NOMO-1 treated with DMSO at 0.1 percent for 48 hours (cell line): ENCODE measurements at regions not wholly inside any gene's neighbourhood (a gene's known extent, or its start where the extent isn't known, plus 50 kb on each side); places are given as distances from the start of the nearest gene placed in this dataset.

ENCODE experiments used
- DNase-seq: peaks from one replicate; lab custom pipeline; 2025; ENCODE audit not compliant: unreplicated experiment; lab: John Stamatoyannopoulos, UW

DNA sequence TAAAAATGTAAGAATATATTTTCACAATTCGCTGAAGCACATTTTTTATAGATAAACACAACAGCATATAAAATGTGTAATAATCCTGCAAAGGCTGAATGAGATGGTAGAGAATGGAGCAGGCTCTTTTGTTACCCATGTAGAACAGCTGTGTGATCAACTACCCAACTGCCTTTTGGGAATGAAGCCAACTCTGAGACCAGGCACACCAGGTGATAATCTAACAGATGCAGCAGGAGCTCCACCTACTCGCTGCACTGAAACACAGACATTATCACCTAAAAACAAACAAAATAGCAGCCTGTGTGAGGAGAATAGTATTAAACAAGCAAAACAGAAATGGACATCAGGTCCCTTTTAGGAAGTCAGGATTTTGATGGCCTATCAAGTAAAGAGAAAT is 183.3 kb downstream of the CCDC59 start:
- DNase-seq, result no peak

DNA sequence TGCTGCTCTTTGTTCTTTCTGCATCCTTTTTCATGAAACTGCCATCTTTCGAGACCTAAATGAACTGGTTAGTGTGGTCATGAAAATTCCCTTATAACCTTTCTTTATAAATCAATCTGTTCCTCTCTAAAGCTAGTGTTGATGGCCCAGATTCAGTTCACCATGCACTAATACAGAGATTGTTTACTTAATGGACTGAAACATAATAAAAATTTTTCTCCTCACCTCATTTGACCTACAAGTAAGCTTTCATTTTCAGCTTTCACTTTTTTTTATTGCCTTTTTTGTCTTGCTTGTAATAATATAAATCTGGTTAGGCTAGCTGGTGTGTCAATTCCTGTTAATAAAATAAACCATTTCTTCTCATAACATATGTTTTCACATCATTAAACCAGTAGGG is 183.8 kb downstream of the CCDC59 start:
- DNase-seq, result no peak

DNA sequence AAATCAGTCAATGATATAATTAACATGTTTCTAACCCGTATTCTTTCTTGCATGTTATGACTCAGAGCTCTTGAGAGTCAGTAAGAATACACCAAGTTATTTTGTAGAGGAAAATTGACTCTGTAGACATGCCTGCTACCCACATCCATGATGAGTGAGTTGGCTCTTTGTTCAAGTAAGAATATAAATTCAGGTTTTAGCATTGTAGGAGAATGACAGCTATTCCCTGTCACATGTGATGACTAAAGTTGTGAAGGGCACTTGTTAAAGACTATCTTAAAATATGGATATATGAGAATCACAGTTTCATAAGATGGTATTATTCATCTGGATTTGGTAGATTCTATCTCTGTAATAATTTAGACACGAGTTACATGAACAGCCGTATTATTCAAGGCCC is 209.1 kb downstream of the CCDC59 start:
- DNase-seq, result no peak

DNA sequence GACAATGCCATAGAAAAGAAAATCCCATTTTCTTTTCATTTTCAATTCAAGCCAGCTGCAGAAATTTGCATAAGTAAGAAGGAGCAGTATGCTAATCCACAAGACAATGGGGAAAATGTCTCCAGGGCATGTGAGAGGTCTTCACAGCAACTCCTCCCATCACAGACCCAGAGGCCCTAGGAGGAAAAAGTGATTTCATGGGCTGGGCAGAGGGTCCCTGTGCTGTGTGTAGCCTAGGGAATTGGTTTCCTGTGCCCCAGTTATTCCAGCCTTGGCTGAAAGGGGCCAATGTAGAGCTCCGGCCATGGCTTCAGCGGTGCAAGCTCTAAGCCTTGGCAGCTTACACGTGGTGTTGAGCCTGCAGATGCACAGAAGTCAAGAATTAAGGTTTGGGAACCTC is 211.4 kb downstream of the CCDC59 start:
- no peak for DNase-seq

DNA sequence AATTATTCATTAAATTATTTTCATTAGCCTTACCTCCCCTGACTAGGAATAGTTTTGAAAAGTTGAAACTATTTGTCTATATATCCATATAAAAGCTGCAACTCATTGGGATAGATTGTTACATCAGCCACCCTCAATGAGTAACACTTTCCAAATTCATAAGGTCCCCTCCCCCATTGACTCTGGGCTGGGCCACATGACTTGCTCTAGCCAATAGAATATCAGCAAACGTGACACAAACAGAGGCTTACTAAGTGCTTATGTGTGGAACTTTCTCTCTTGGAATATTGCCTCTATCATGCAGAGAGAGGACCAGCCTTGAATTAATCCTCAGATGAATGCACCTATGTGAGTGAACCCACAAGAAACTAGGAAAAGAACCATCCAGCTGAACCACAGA is 213.7 kb downstream of the CCDC59 start:
- DNase-seq, result no peak

DNA sequence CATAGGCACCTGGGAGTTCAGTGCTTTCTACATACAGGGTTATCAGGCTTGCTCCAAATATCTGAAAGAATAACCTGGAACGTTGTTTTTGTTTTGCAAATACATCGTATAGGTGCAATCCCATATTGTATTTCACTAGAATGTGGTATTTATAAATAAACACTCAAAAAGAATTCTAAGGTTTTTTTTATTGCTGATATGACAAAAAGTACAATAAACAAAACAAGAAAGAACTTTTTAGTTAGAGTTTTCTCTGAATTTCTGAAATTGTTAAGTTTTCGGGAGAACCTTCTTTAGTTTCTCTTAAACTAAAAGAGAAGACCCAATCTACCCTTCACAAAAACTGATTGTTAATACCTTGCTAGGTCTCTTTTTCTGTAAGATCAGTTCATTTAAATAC is 225.8 kb downstream of the CCDC59 start:
- no peak for DNase-seq

DNA sequence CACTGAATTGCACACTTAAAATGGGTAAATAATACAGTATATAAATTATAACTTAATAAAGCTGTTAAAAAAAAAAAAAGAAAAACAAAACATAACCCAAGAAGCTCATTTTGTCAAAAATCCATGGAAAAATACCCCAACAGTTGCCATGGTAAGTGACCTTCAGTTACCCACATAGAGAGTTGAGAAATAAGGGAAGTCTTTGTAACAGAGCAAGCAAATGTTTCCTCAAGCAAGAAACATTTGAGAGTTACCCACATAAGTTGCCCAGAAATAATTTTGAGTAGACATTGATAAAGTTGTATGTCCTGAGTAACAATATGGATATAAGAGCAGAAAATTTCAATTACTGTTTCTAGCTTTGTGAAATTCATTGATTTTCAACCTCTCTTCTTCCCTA is 227.4 kb downstream of the CCDC59 start:
- DNase-seq, result peak; percentile 25

DNA sequence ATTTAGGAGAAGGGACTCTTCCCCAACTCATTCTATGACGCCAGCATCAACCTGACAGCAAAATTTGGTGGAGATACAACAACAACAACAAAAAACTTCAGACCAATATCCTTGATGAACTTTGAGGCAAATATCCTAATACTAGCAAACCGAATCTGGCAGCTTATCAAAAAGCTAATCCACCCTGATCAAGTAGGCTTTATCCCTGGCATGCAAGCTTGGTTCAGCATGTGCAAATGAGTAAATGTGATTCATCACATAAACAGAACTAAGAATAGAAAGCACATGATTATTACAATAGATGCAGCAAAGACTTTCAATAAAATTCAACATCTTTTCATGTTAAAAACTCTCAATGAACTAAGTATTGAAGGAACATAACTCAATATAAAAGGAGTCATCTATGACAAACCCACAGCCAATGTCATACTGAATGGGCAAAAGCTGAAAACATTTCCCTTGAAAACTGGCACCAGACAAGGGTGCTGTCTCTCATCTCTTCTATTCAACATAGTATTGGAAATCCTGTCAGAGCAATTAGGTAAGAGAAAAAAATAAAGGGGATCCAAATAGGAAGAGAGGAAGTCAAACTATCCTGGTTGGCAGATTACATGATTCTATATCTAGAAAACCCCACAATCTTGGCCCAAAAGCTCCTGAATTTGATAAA is 233.3 kb downstream of the CCDC59 start:
- no peak for DNase-seq

DNA sequence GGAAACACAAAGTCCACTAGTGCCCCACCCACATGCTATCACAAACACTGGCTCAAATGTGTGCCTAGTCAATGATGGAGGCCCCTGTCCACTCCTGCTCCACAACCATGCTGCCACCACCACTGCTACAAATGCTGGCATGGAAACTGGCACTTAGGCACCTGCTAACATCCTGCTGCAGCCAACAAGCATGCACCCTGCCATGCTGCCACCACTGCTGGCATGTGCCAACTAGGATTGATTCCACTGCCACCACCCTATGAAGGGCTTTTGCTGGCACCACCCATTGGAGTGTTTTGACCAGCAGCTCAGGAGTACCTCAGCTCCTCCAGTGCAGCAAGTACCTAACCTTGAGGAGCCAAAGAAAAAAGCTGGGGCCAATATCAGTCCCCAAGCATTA is 236.6 kb downstream of the CCDC59 start:
- no peak for DNase-seq

DNA sequence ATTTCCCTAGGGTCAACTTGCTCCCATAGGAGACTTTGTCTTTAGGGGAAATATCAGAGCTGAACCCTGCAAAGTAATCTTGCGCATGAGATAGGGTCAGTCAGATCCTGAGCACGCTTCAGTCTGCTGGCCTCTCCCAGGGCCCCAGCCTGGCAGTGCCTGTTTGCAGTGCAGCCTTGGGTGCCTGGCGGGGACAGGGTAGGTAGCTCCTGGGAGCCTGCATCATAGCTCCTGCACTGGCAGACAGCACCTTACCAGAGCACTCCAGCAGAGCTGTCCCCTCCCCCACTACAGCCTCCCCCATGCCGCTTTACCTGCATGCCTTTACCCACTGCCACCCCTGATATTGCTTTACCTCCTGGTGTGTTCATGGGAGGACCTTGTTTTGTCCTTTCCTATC is 237.3 kb downstream of the CCDC59 start:
- no peak for DNase-seq

DNA sequence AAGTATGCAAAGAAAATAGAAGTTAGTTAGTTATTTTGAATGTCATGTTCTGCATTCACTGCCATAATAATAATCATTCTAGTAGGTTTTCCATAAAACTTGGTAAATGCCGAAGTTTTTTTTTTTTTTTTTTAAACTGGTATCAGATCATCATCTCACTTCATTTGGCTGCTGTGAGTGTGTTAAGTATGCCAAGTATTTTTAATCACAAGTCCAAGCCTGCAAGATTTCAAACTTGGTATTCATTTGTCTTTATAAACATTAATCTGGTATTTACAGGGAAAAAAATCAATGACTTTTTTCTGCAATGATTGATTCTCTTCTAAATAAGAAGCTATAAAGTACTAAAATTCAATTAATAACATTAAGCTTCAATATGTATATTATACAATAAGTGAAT is 248.9 kb downstream of the CCDC59 start:
- no peak for DNase-seq

DNA sequence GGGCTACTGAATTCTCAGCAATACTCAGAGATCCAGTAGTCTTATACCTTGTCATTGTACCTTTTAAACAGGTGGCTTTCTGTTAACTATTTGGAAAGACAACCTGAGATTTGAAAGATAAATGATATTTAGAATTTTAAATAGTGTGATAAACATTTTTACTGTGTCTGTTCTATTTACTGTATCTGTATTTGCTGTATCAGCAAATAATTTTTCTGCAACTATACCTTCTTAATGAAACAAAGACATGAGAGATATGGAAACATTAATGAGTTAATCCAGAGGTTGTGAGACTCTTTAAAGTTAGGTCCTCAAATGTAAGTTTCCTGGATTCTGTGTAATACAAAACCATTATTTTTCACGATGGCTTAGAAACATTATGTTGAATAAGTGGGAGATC is 249.6 kb downstream of the CCDC59 start:
- no peak for DNase-seq

DNA sequence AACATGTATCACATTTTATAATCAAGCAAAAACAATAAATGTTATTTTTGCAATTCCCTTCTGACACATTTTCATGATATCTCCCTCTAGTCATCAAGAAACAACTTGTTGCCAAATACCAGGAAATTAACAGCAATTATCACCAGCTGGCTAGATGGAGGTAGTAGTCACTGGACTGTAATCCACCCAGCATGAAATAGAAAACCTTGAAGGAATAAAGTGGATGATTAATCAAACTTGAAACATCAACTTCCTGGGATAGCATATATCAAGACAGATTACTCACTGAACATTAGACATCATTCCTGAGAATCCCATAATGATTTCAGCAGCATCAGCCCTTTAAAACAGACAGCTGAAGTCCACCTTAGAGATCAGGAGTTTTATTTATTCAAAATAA is 259.0 kb downstream of the CCDC59 start:
- DNase-seq, result no peak

DNA sequence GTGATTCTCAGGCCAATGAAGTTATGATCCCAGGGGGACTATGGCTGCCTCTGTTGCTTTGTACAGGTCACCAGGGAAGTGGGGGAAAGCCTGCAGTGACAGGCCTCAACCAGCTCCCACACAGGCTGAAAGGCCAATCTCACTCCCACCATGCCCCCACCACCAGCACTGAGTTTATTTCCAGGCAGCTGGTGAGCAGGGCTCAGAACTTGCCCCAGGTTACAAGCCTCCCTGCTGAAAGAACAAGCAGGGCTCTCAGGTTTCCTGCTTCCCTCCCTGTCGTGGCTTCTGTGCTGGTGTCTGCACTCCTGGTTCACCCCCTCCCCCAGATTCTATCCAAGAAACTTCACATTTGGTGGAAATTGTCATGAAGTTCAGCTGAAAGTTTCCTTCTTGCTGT is 260.3 kb downstream of the CCDC59 start:
- DNase-seq, result no peak

DNA sequence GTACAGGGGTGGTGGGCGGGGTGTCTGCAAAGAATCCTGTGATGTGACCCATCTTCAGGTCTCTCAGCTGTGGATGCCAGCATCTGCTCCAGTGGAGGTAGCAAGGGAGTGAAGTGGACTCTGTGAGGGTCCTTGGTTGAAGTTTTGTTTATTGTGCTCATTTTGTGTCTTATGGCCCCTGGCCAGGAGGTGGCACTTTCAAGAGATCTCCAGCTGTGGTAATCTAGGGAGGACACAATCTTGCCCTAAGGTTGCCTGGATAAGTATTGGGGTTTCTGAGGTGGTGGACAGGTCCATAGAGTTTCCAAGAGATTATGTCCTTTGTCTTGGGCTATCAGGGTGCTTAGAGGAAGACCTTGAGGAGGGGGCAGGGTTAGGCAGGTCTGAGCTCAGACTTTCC is 260.7 kb downstream of the CCDC59 start:
- no peak for DNase-seq

DNA sequence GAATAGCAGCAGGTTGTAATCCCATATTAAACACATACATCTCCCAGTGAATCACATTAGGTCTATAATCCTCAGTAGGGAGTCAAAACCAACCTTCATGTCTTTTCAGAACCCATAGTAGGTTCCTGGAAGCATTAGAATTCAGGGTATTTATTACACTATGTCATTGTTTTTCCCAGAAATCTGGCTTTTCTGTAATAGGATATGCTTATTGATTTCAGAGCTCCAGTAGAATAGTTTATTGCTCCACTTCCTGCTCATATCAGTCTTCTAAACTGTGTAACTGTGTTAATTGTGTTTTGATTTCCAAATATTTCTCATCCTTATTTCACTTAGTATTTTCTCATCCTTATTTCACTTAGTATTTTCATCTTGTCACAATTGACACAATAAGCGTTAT is 268.0 kb downstream of the CCDC59 start:
- DNase-seq, result no peak

DNA sequence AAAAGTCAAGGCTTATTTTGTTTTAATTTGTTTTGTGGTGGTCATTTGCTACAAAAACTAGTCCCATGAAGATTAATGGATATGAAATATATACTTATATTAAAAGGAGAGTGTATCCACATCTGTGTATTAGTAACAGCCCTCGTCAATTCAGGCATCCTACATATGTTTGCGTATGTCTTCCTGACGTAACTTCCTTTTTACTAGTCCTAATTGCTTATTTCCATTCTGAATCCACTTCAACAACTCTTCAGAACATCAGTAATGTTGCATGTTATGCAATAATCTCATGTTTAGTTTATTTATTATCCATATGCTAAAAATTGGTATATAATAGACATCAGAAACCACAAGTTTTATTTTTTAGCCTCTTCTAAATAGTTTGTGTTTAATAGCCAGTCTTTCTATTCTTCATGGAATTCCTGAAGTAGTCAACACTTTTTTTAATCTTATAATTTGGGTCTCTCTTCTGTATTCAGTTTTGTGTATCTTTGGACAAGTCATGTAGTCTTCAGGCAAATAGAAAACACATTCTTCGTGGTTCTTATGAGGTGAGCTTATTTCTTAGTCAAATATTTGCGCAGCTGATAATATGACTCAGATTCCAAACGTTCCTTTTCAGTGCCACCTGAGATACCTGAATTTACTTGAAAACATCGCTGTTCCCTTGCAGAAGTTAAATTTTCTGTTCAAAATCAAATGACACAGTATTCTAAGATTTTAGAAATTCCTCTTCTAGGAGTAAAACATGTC is 268.6 kb downstream of the CCDC59 start:
- DNase-seq, result no peak

DNA sequence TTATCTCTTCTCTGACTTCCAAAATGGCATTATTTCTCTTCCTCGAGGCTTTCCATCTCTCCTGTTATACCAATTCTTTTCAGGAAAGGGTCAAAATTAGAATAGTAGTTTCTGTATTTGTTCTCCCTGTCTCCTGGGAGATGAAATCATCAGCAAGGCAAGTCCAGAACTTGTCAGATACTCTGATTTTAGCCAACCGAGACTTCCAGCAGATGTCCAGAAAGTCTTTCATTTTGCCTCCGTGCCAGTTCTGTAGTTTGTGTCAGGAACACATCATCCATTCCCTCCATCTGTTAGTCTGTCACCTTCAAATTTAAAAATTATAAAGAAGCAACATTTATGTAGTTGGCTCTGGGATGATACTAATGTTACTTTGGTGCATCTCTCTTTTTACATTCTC is 275.7 kb downstream of the CCDC59 start:
- no peak for DNase-seq

DNA sequence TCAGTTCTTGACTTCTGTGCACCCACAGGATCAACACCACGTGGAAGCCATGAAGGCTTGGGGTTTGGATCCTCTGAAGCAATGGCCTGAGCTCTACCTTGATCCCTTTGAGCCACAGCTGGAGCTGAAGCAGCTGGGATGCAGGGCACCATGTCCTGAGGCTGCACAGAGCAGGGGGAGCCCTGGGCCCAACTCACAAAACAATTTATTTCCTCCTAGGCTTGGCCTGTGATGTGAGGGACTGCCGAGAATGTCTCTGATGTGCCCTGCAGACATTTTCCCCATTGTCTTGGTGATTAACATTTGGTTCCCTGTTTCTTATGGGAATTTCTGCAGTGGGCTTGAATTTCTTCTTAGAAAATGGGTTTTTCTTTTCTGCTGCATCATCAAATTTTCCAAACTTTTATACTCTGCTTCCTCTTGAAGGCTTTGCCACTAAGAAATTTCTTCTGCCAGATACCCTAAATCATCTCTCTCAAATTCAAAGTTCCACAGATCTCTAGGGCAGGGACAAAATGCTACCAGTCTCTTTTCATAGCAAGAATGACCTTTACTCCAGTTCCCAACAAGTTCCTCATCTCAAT is 288.2 kb downstream of the CCDC59 start:
- no peak for DNase-seq

DNA sequence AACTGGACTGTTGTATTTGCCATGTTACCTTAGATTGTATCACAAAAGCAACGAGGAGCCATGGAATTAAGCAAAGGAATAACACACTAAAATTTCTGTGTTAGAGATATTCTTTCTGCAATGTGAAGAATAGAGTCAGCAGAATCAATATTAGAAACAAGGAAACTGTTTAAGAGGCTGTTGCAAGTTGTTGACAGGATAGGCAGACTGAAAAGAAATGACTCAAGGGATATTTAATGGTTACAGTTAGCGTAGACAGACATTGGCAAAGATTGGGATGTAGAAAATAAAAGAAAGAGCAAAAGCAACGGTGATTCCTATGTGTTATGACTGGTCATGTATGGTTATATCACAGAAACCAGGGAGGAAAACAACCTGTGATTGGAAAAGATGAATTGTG is 299.0 kb upstream of the PPFIA2 start:
- no peak for DNase-seq

DNA sequence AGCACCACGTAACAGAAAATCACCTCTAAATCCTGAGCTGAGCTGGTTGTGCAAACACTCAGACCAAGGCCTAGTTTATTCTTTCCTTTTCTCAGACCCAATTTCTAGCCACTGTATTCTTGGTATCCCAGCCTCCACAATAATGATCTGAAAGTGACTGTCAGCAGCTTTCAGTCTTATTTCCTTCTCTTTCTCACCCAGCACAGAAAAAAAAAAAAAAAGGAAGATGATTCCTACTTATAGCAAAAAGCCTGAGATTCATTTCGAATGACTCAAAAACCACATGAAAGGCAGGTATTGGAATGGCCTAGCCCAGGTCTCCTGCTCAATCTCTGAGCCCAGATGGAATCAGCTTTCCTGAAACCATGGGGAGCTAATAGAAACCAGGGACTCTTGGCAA is 298.6 kb upstream of the PPFIA2 start:
- no peak for DNase-seq

DNA sequence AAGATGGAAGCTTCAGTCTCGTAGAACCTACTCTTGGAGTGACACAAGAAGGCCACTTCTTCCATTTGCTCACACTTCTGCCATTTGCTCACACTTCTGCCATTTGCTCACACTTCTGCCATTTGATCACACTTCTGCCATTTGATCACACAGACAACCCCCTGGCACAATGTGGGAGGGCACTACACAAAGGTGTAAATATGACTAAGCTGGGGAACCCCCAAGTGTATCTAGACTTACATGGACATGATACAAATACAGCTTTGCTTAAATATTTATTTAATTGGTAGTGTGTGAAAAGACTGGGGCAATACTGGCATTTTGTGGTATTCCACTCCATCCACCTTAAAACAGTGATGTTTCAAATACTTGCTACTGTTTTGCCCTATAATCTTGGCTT is 296.2 kb upstream of the PPFIA2 start:
- DNase-seq, result no peak

DNA sequence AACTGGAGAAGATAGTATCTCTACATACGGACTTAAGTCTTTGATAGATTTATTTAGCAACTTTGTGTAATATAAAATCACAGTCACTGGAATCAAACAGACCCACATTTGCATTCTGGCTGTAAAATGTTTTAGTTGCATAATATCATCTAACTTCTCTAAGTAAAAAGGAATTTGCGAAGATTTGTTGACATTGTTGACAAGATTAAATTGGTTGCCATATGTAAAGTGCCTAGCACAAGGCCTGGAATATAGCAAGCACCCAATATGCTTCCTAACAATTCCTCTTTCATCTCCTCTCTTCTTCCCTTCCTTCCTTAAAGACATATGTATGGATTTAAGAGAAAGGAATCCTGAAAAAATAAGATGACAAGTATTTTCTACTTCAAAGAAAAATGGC is 295.4 kb upstream of the PPFIA2 start:
- no peak for DNase-seq
